HEK293 (cell line): ENCODE measurements at regions not wholly inside any gene's neighbourhood (a gene's known extent, or its start where the extent isn't known, plus 50 kb on each side); places are given as distances from the start of the nearest gene placed in this dataset.

ENCODE experiments used
- CTCF ChIA-PET: fragments of 350-600 bp; formaldehyde crosslinking; extraction: SDS; loops from one replicate; lab custom pipeline; 2021; ENCODE audit warnings: antibody characterized with exemption; lab: Yijun Ruan, JAX
- POLR2A ChIA-PET: fragments of 300-600 bp; formaldehyde crosslinking; extraction: SDS; loops from one replicate; lab custom pipeline; 2020; ENCODE audit warnings: antibody characterized with exemption, inconsistent platforms; lab: Yijun Ruan, JAX
- H3K27ac ChIP-seq: fragments of 200-500 bp; sonication (Bioruptor generic); 2 replicates; pipeline ENCODE4 v1.5.1; 2014; ENCODE audit warnings: low read depth, low read length, control low read depth, inconsistent platforms; ENCODE audit errors: extremely low read depth
- H3K36me3 ChIP-seq, 2 experiments: fragments of 200-500 bp in 1 of 2; sonication (Bioruptor generic) in 1 of 2; 1 replicate in 1 of 2; 2 replicates in 1 of 2; pipeline ENCODE4 v1.5.1; 2014 to 2017; ENCODE audit warnings: inconsistent platforms in 2 of 2, low read length in 2 of 2; ENCODE audit not compliant: control insufficient read depth in 2 of 2, insufficient read depth in 1 of 2
- H3K4me1 ChIP-seq: fragments of 200-500 bp; sonication (Bioruptor generic); 2 replicates; pipeline ENCODE4 v1.5.1; 2014; ENCODE audit warnings: mild to moderate bottlenecking, low read length, inconsistent platforms; ENCODE audit not compliant: control insufficient read depth, insufficient read depth
- H3K4me3 ChIP-seq: 2 replicates; pipeline ENCODE4 v1.5.1; 2011; ENCODE audit warnings: low read depth, mild to moderate bottlenecking, control low read depth, low read length, moderate library complexity
- H3K9me3 ChIP-seq: fragments of 200-500 bp; sonication (Bioruptor generic); 2 replicates; pipeline ENCODE4 v1.5.1; 2014; ENCODE audit warnings: low read depth, low read length, inconsistent platforms; ENCODE audit not compliant: control insufficient read depth, insufficient read depth
- BCL11B ChIP-seq: fragments of 450-650 bp; formaldehyde crosslinking; IDR thresholded peaks from 2 replicates; pipeline ENCODE4 v1.5.1; 2016; ENCODE audit warnings: low read depth, missing biosample characterization, missing genetic modification characterization
- FEZF1 ChIP-seq: fragments of 450-650 bp; formaldehyde crosslinking; IDR thresholded peaks from 2 replicates; pipeline ENCODE4 v1.5.1; 2016; ENCODE audit warnings: missing biosample characterization, missing genetic modification characterization
- MZF1 ChIP-seq: fragments of 450-650 bp; formaldehyde crosslinking; IDR thresholded peaks from 2 replicates; pipeline ENCODE4 v1.5.1; 2017; ENCODE audit warnings: missing biosample characterization, missing genetic modification characterization, borderline replicate concordance
- TRIM28 ChIP-seq: IDR thresholded peaks from 2 replicates; pipeline ENCODE4 v1.6.1; 2011; ENCODE audit warnings: low read length, control low read depth, borderline replicate concordance
- ZFP69B ChIP-seq: fragments of 450-650 bp; formaldehyde crosslinking; IDR thresholded peaks from 2 replicates; pipeline ENCODE4 v1.5.1; 2016; ENCODE audit warnings: missing biosample characterization, missing genetic modification characterization
- ZNF112 ChIP-seq: fragments of 450-650 bp; formaldehyde crosslinking; IDR thresholded peaks from 2 replicates; pipeline ENCODE4 v1.5.0; 2017; ENCODE audit warnings: missing biosample characterization, missing genetic modification characterization
- ZNF138 ChIP-seq: fragments of 450-650 bp; formaldehyde crosslinking; IDR thresholded peaks from 2 replicates; pipeline ENCODE4 v1.5.1; 2016; ENCODE audit warnings: missing biosample characterization, missing genetic modification characterization, borderline replicate concordance
- ZNF202 ChIP-seq: fragments of 450-650 bp; formaldehyde crosslinking; IDR thresholded peaks from 2 replicates; pipeline ENCODE4 v1.5.1; 2016; ENCODE audit warnings: missing biosample characterization, missing genetic modification characterization, borderline replicate concordance
- ZNF223 ChIP-seq: fragments of 450-650 bp; formaldehyde crosslinking; IDR thresholded peaks from 2 replicates; pipeline ENCODE4 v1.5.1; 2016; ENCODE audit warnings: missing biosample characterization, missing genetic modification characterization
- ZNF404 ChIP-seq: fragments of 450-650 bp; formaldehyde crosslinking; IDR thresholded peaks from 2 replicates; pipeline ENCODE4 v1.5.1; 2017; ENCODE audit warnings: missing biosample characterization, missing genetic modification characterization
- ZNF514 ChIP-seq: fragments of 450-650 bp; formaldehyde crosslinking; IDR thresholded peaks from 2 replicates; pipeline ENCODE4 v1.5.1; 2016; ENCODE audit warnings: missing biosample characterization, missing genetic modification characterization
- ZNF548 ChIP-seq: fragments of 450-650 bp; formaldehyde crosslinking; IDR thresholded peaks from 2 replicates; pipeline ENCODE4 v1.5.1; 2016; ENCODE audit warnings: missing biosample characterization, missing genetic modification characterization
- ZNF549 ChIP-seq: fragments of 450-650 bp; IDR thresholded peaks from 2 replicates; pipeline ENCODE4 v1.5.1; 2018; ENCODE audit warnings: missing biosample characterization, missing genetic modification characterization, mild to moderate bottlenecking, inconsistent platforms, moderate library complexity
- ZNF600 ChIP-seq: fragments of 450-650 bp; formaldehyde crosslinking; IDR thresholded peaks from 2 replicates; pipeline ENCODE4 v1.5.1; 2016; ENCODE audit warnings: missing biosample characterization, missing genetic modification characterization
- ZNF626 ChIP-seq: fragments of 450-650 bp; sonication (Bioruptor Pico); formaldehyde crosslinking; IDR thresholded peaks from 2 replicates; pipeline ENCODE4 v1.5.1; 2018; ENCODE audit warnings: missing biosample characterization, missing genetic modification characterization, inconsistent platforms
- ZNF747 ChIP-seq: fragments of 450-650 bp; formaldehyde crosslinking; IDR thresholded peaks from 2 replicates; pipeline ENCODE4 v1.5.1; 2016; ENCODE audit warnings: missing biosample characterization, missing genetic modification characterization
- ZNF768 ChIP-seq: fragments of 450-650 bp; formaldehyde crosslinking; IDR thresholded peaks from 2 replicates; pipeline ENCODE4 v1.5.1; 2018; ENCODE audit warnings: missing biosample characterization, mild to moderate bottlenecking, missing genetic modification characterization
- ZNF791 ChIP-seq: fragments of 450-650 bp; formaldehyde crosslinking; IDR thresholded peaks from 2 replicates; pipeline ENCODE4 v1.5.1; 2016; ENCODE audit warnings: missing biosample characterization, missing genetic modification characterization
- ZSCAN23 ChIP-seq: fragments of 450-650 bp; formaldehyde crosslinking; IDR thresholded peaks from 2 replicates; pipeline ENCODE4 v1.5.1; 2016; ENCODE audit warnings: missing biosample characterization, missing genetic modification characterization
- TF ChIP-seq, protein P1 (sequence below): fragments of 450-650 bp; formaldehyde crosslinking; IDR thresholded peaks from 2 replicates; pipeline ENCODE4 v1.5.1; 2016; ENCODE audit warnings: missing biosample characterization, missing genetic modification characterization, low read depth
- TF ChIP-seq, protein P2 (sequence below): fragments of 450-650 bp; formaldehyde crosslinking; IDR thresholded peaks from 2 replicates; pipeline ENCODE4 v1.5.1; 2016; ENCODE audit warnings: missing biosample characterization, missing genetic modification characterization
- TF ChIP-seq, protein P3 (sequence below): fragments of 450-650 bp; formaldehyde crosslinking; IDR thresholded peaks from 2 replicates; pipeline ENCODE4 v1.5.1; 2016; ENCODE audit warnings: missing biosample characterization, missing genetic modification characterization

GRCh38 chr13:84192125-84192524 is 309.9 kb upstream of the SLITRK1 start:
- Histone ChIP-seq H3K4me3 (no peak overlapping the region), H3K4me1 (no peaks in the 10 kb centered on the region), H3K36me3 (no peaks in the 10 kb centered on the region), H3K9me3 (no peaks in the 10 kb centered on the region), H3K27ac (no peak overlapping the region)
- TF ChIP-seq ZNF514 (tag by site-specific recombination) (no peak), TRIM28 (peak; percentile 54; the same call in 1 of the 2 replicates)
- ChIA-PET CTCF (interaction anchor here (0.6 kb wide), 1 partner anchor 44 kb away, joined by 3 read pairs; no protein-coding TSS in a partner anchor), POLR2A (no interaction called here)

DNA sequence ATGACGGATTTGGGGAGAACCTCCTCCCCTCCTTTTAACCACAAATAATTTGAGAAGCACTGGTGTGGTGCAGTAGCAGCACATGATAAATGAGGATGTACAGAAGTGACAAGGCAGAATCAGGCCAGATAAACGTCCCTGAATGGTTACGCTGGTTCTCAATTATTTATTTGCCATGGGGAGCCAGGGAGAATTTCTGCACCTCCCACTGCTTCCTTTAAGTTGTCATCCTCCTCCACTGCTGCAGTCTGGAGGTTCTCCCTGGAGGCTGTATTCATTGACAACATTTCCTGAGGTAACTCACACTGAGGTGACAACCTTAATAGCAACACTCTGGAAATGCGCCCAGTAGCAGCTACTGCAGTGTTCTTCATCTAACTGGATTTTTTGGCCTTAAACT is 308.9 kb upstream of the SLITRK1 start:
- ChIA-PET POLR2A (no interaction called here), CTCF (no interaction called here)
- no peaks in the 10 kb centered on the region for H3K9me3 ChIP-seq

GRCh38 chr13:84187626-84188025 is 305.4 kb upstream of the SLITRK1 start:
- H3K9me3 ChIP-seq, result no peaks in the 10 kb centered on the region
- H3K36me3 ChIP-seq, result no peaks in the 10 kb centered on the region
- H3K4me1 ChIP-seq, result no peaks in the 10 kb centered on the region
- ChIA-PET POLR2A (no interaction called here), CTCF (no interaction called here)
- no peak overlapping the region for H3K4me3 ChIP-seq
- no peak overlapping the region for H3K27ac ChIP-seq
- TF ChIP-seq ZSCAN23 (tag by site-specific recombination) (no peak), ZNF791 (tag by site-specific recombination) (no peak), ZNF549 (tag by site-specific recombination) (no peak), ZNF747 (tag by site-specific recombination) (no peak), BCL11B (tag by site-specific recombination) (no peak), ZNF138 (tag by site-specific recombination) (no peak), ZFP69B (tag by site-specific recombination) (no peak), FEZF1 (tag by site-specific recombination) (no peak), ZNF112 (tag by site-specific recombination) (no peak), MZF1 (tag by site-specific recombination) (no peak), ZNF626 (no peak), ZNF600 (tag by site-specific recombination) (no peak), ZNF223 (tag by site-specific recombination) (no peak)
- TF ChIP-seq, protein P1, sequence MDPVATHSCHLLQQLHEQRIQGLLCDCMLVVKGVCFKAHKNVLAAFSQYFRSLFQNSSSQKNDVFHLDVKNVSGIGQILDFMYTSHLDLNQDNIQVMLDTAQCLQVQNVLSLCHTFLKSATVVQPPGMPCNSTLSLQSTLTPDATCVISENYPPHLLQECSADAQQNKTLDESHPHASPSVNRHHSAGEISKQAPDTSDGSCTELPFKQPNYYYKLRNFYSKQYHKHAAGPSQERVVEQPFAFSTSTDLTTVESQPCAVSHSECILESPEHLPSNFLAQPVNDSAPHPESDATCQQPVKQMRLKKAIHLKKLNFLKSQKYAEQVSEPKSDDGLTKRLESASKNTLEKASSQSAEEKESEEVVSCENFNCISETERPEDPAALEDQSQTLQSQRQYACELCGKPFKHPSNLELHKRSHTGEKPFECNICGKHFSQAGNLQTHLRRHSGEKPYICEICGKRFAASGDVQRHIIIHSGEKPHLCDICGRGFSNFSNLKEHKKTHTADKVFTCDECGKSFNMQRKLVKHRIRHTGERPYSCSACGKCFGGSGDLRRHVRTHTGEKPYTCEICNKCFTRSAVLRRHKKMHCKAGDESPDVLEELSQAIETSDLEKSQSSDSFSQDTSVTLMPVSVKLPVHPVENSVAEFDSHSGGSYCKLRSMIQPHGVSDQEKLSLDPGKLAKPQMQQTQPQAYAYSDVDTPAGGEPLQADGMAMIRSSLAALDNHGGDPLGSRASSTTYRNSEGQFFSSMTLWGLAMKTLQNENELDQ (tag by site-specific recombination), result no peak
- TF ChIP-seq, protein P2, sequence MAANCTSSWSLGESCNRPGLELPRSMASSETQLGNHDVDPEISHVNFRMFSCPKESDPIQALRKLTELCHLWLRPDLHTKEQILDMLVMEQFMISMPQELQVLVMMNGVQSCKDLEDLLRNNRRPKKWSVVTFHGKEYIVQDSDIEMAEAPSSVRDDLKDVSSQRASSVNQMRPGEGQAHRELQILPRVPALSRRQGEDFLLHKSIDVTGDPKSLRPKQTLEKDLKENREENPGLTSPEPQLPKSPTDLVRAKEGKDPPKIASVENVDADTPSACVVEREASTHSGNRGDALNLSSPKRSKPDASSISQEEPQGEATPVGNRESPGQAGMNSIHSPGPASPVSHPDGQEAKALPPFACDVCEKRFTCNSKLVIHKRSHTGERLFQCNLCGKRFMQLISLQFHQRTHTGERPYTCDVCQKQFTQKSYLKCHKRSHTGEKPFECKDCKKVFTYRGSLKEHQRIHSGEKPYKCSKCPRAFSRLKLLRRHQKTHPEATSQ (tag by site-specific recombination), result no peak

More for the DNA sequence above, 308.9 kb upstream of the SLITRK1 start:
- no peak overlapping the region for H3K4me3 ChIP-seq
- H3K4me1 ChIP-seq, result no peaks in the 10 kb centered on the region
- H3K36me3 ChIP-seq, result no peaks in the 10 kb centered on the region
- no peak overlapping the region for H3K27ac ChIP-seq
- TF ChIP-seq ZNF404 (tag by site-specific recombination) (no peak), ZNF202 (no peak), ZNF548 (tag by site-specific recombination) (no peak), ZNF768 (tag by site-specific recombination) (no peak)
- TF ChIP-seq, protein P3, sequence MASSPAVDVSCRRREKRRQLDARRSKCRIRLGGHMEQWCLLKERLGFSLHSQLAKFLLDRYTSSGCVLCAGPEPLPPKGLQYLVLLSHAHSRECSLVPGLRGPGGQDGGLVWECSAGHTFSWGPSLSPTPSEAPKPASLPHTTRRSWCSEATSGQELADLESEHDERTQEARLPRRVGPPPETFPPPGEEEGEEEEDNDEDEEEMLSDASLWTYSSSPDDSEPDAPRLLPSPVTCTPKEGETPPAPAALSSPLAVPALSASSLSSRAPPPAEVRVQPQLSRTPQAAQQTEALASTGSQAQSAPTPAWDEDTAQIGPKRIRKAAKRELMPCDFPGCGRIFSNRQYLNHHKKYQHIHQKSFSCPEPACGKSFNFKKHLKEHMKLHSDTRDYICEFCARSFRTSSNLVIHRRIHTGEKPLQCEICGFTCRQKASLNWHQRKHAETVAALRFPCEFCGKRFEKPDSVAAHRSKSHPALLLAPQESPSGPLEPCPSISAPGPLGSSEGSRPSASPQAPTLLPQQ, result no peak
